ENCODE measurements at regions not wholly inside any gene's neighbourhood (a gene's known extent, or its start where the extent isn't known, plus 50 kb on each side); places are given as distances from the start of the nearest gene placed in this dataset.

GRCh38 chr2:14234911-14235310 lies 397.6 kb upstream of the LRATD1 start:
- H3K9me3 ChIP-seq = no peaks in the 10 kb centered on the region
- intact Hi-C loops (cut with DNase I) = no loop called here
- H3K4me3 ChIP-seq = no peak overlapping the region
- DNase-seq = no peak
- no peaks in the 10 kb centered on the region for H3K4me1 ChIP-seq
- no peaks in the 10 kb centered on the region for H3K36me3 ChIP-seq
- ATAC-seq = no peak
- H3K27ac ChIP-seq = no peak overlapping the region
- no peak for TF ChIP-seq CTCF (IDR thresholded peaks at IDR 0.05)
- no peaks in the 10 kb centered on the region for H3K27me3 ChIP-seq (ENCODE audit: low read depth)

GRCh38 chr2:14235667-14236066 lies 396.9 kb upstream of the LRATD1 start:
- TF ChIP-seq CTCF (IDR thresholded peaks at IDR 0.05) = no peak
- H3K4me1 ChIP-seq = no peaks in the 10 kb centered on the region
- H3K27ac ChIP-seq = no peak overlapping the region
- H3K36me3 ChIP-seq = no peaks in the 10 kb centered on the region
- no peaks in the 10 kb centered on the region for H3K27me3 ChIP-seq (ENCODE audit: low read depth)
- DNase-seq = no peak
- H3K9me3 ChIP-seq = no peaks in the 10 kb centered on the region
- no peak for ATAC-seq
- no peak overlapping the region for H3K4me3 ChIP-seq
- intact Hi-C loops (cut with DNase I) = no loop called here

GRCh38 chr2:14237902-14238301 lies 394.6 kb upstream of the LRATD1 start:
- no peak for TF ChIP-seq CTCF (IDR thresholded peaks at IDR 0.05)
- no peaks in the 10 kb centered on the region for H3K9me3 ChIP-seq
- DNase-seq (no peak), ATAC-seq (no peak)
- H3K27ac ChIP-seq = no peak overlapping the region
- H3K36me3 ChIP-seq = no peaks in the 10 kb centered on the region
- intact Hi-C loops (cut with DNase I) = no loop called here
- no peaks in the 10 kb centered on the region for H3K4me1 ChIP-seq
- no peak overlapping the region for H3K4me3 ChIP-seq
- H3K27me3 ChIP-seq (ENCODE audit: low read depth) = no peaks in the 10 kb centered on the region

- Histone ChIP-seq H3K4me3 (no peak overlapping the region), H3K36me3 (no peaks in the 10 kb centered on the region), H3K27ac (no peak overlapping the region), H3K4me1 (no peaks in the 10 kb centered on the region), H3K9me3 (no peaks in the 10 kb centered on the region), H3K27me3 (ENCODE audit: low read depth) (no peaks in the 10 kb centered on the region)
- intact Hi-C loops (cut with DNase I) = no loop called here
- no peak for TF ChIP-seq CTCF (IDR thresholded peaks at IDR 0.05)
- ATAC-seq = no peak
- DNase-seq = no peak
Observed at GRCh38 chr2:14239605-14240004, 392.9 kb upstream of the LRATD1 start.

- intact Hi-C loops (cut with DNase I) = no loop called here
- Histone ChIP-seq H3K27me3 (ENCODE audit: low read depth) (no peaks in the 10 kb centered on the region), H3K4me3 (no peak overlapping the region), H3K36me3 (no peaks in the 10 kb centered on the region), H3K4me1 (no peaks in the 10 kb centered on the region), H3K27ac (no peak overlapping the region), H3K9me3 (no peaks in the 10 kb centered on the region)
- TF ChIP-seq CTCF (IDR thresholded peaks at IDR 0.05) = no peak
- ATAC-seq (no peak), DNase-seq (no peak)
Observed at GRCh38 chr2:14240868-14241267, 391.6 kb upstream of the LRATD1 start.

GRCh38 chr2:14245901-14246300 lies 386.6 kb upstream of the LRATD1 start:
- intact Hi-C loops (cut with DNase I) = no loop called here
- ATAC-seq (no peak), DNase-seq (no peak)
- Histone ChIP-seq H3K27ac (no peak overlapping the region), H3K9me3 (peaks cover 10% of the 10 kb centered on the region), H3K27me3 (ENCODE audit: low read depth) (no peaks in the 10 kb centered on the region), H3K36me3 (no peaks in the 10 kb centered on the region), H3K4me3 (no peak overlapping the region), H3K4me1 (no peaks in the 10 kb centered on the region)
- TF ChIP-seq CTCF (IDR thresholded peaks at IDR 0.05) = no peak

Measured in lower lobe of right lung (tissue), 2 donors.